ENCODE measurements at regions not wholly inside any gene's neighbourhood (a gene's known extent, or its start where the extent isn't known, plus 50 kb on each side); places are given as distances from the start of the nearest gene placed in this dataset.
A peak's percentile ranks its signal among the peaks of the same experiment; 100 is the strongest.

DNA sequence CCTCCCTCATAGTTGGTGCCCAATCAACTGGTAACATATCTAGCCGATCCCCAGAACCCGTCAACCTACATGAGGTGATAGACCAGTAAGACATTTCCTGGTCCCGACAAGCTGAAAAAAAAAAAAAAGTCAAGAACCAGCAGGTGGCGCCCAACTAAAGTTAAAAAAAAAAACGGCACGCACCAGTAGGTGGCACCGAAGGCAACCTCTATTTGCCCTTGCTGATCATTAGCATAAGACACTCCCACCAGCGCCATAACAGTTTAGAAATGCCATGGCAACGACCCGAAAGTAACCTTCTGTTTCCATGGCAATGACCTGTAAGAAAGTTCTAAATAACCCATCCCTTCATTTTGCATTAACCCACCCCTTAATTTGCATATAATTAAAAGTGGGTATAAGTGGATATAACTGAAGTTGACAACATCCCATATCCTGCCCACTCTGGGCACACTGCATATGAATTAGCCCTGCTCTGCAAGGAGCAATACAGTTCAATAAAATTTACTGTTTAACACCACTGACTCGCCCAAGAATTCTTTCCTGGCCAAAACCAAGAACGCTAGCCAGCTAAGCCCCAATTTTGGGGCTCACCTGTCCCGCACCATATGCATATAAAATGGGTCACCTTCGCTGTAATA is 83.9 kb upstream of the SPANXB1 start:
- TF ChIP-seq EZH2phosphoT487 (IDR thresholded peaks at IDR 0.05; ENCODE audit: borderline replicate concordance, low read length) (no peak), EZH2 (IDR thresholded peaks at IDR 0.05; ENCODE audit: low read length, unreplicated experiment) (no peak)
- TF ChIP-seq, protein P1, sequence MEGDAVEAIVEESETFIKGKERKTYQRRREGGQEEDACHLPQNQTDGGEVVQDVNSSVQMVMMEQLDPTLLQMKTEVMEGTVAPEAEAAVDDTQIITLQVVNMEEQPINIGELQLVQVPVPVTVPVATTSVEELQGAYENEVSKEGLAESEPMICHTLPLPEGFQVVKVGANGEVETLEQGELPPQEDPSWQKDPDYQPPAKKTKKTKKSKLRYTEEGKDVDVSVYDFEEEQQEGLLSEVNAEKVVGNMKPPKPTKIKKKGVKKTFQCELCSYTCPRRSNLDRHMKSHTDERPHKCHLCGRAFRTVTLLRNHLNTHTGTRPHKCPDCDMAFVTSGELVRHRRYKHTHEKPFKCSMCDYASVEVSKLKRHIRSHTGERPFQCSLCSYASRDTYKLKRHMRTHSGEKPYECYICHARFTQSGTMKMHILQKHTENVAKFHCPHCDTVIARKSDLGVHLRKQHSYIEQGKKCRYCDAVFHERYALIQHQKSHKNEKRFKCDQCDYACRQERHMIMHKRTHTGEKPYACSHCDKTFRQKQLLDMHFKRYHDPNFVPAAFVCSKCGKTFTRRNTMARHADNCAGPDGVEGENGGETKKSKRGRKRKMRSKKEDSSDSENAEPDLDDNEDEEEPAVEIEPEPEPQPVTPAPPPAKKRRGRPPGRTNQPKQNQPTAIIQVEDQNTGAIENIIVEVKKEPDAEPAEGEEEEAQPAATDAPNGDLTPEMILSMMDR (conservative IDR thresholded peaks at IDR 0.05; ENCODE audit: low read depth, low read length), result peak; percentile 86
